Naive B cell (primary cell): ENCODE measurements at regions not wholly inside any gene's neighbourhood (a gene's known extent, or its start where the extent isn't known, plus 50 kb on each side); places are given as distances from the start of the nearest gene placed in this dataset.

Experiments
- ATAC-seq, 2 donors: fragments of 150-1000 bp; cut with Tn5 transposase; 2 replicates each; pipeline ENCODE4 v1.10.0; 2021; ENCODE audit warnings: low read depth in 2 of 2, mild to moderate bottlenecking in 2 of 2, moderate library complexity in 2 of 2
- DNase-seq: peaks from one replicate; pipeline ENCODE4 v3.0.0; 2022
- H3K27ac Mint-ChIP-seq, 6 donors: one replicate each; pipeline ENCODE4 v1.8.0; 2020 to 2022; ENCODE audit warnings: mild to moderate bottlenecking in 6 of 6, mixed read lengths in 6 of 6, moderate library complexity in 5 of 6, inconsistent platforms in 2 of 6
- H3K27me3 Mint-ChIP-seq, 3 donors: one replicate each; pipeline ENCODE4 v1.8.0; 2021 to 2022; ENCODE audit warnings: mixed read lengths in 3 of 3, mild to moderate bottlenecking in 1 of 3
- H3K36me3 Mint-ChIP-seq, 2 donors: one replicate each; pipeline ENCODE4 v1.8.0; 2020 to 2022; ENCODE audit warnings: mixed read lengths in 2 of 2, inconsistent platforms in 1 of 2, mild to moderate bottlenecking in 1 of 2
- H3K4me1 Mint-ChIP-seq, 3 donors: one replicate each; pipeline ENCODE4 v1.8.0; 2020 to 2022; ENCODE audit warnings: mixed read lengths in 3 of 3, inconsistent platforms in 1 of 3, mild to moderate bottlenecking in 1 of 3, moderate library complexity in 1 of 3
- H3K4me3 Mint-ChIP-seq, 8 donors: one replicate each; pipeline ENCODE4 v1.8.0; 2020 to 2022; ENCODE audit warnings: mild to moderate bottlenecking in 8 of 8, mixed read lengths in 8 of 8, moderate library complexity in 8 of 8, inconsistent platforms in 2 of 8
- H3K9me3 Mint-ChIP-seq, 7 donors: one replicate each; pipeline ENCODE4 v1.8.0; 2020 to 2022; ENCODE audit warnings: mixed read lengths in 7 of 7, mild to moderate bottlenecking in 5 of 7, inconsistent platforms in 2 of 7, moderate library complexity in 1 of 7

DNA sequence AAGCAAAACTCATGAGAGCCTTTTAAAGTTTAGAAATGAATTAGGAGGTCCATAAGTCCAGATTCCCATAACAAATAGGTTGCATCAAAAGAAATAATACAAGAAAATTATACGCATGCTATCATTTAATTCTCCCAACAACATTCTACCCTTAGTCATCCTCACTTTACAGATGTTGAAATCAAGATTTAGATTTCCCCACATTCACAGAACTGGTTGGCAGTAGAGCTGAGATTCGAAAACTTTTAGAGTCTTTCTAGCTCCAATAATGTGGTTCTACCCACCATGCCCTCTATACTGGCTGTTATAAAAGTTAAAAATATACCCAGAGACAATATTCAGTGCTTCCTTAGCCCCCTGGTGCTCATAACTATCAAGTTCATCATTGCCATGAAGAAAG is 56.6 kb upstream of the METAP2 start:
- DNase-seq (no peak), ATAC-seq (no peak)
- Mint-ChIP-seq H3K4me3 (no peak overlapping the region), H3K27ac (peak overlapping the region in 1 of 6 donors; percentile 39), H3K4me1 (peaks cover 0 to 8% (median 0%) of the 10 kb centered on the region in 3 donors), H3K27me3 (peaks cover 0 to 10% (median 4%) of the 10 kb centered on the region in 3 donors), H3K9me3 (no peaks in the 10 kb centered on the region), H3K36me3 (no peaks in the 10 kb centered on the region)

GRCh38 chr12:95418142-95418541 is 55.8 kb upstream of the METAP2 start:
- peaks cover 0 to 10% (median 4%) of the 10 kb centered on the region in 3 donors for H3K27me3 Mint-ChIP-seq
- no peak for ATAC-seq

More at GRCh38 chr12:95418142-95418541, 55.8 kb upstream of the METAP2 start:
- H3K27ac Mint-ChIP-seq: no peak overlapping the region
- DNase-seq: no peak
- no peak overlapping the region for H3K4me3 Mint-ChIP-seq
- H3K4me1 Mint-ChIP-seq: peaks cover 0 to 8% (median 0%) of the 10 kb centered on the region in 3 donors
- no peaks in the 10 kb centered on the region for H3K9me3 Mint-ChIP-seq
- no peaks in the 10 kb centered on the region for H3K36me3 Mint-ChIP-seq
